HG03432 (cell line): ENCODE measurements at regions not wholly inside any gene's neighbourhood (a gene's known extent, or its start where the extent isn't known, plus 50 kb on each side); places are given as distances from the start of the nearest gene placed in this dataset.
A peak's percentile ranks its signal among the peaks of the same experiment; 100 is the strongest.
"Not testable (repeated sequence)": the region's sequence is repeated elsewhere in the genome, so short reads cannot be mapped to it uniquely, and the experiment has no call there.

Experiments used
- ATAC-seq: cut with Tn5 transposase; IDR thresholded peaks from one replicate; pipeline ENCODE4 v1.9.1; 2021; ENCODE audit warnings: mild to moderate bottlenecking, moderate library complexity; ENCODE audit not compliant: unreplicated experiment

DNA sequence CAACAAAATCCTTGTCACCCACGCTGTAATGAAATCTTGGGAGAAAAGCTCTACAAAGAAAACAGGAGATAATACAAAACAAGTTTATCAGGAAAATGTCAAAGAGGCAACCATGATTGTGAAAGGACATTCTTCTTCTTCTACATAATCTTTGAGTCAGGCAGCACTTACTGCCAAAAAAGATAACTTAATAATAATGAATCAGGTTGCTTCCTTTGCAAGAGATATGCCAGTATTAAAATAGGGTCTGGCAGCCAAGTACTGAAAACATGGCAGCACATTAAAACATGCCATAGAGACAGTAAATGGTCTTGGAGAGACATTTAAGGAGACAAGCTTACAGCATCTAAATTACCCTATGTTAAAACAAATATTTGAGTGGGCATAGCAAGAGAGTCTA lies 1573.4 kb downstream of the EFNA5 start:
- ATAC-seq, result no peak

DNA sequence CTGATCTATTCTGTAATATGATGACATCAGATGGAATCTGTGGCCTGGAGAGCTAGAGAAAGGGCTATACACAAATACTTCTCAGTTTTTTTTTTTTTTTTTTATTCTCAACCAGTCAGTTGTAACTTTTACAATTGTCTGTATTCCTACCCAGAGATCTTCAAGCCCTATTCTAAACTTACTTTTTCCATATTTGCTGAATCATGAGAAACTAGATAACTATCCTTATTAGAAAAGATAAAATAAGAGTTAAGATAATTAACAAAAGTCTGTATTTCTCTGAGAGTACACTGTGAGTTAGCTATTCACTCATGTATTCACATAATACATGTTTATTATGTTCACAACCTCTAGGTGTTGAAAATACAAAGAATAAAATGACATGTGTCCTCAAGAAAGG lies 1575.9 kb downstream of the EFNA5 start:
- ATAC-seq, result peak; percentile 10

DNA sequence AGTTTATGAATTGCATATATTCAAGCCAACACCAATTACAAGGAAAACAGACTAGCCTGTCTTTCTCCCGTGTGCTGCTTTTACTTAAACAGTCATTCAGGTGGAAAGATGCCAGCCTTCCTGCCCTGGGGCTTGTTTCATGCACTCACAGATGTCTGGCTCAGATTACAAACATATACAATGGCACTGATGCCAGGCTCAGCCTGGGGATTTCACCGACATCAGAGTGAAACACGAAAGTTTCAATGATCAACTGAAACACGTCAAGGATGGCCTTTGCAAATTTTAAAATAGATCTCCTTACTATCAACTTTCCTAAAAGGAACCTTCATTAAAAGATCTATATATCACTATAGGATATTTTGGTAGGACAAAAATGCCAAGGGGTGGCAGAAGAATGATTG lies 1576.5 kb downstream of the EFNA5 start:
- peak; percentile 64 for ATAC-seq

DNA sequence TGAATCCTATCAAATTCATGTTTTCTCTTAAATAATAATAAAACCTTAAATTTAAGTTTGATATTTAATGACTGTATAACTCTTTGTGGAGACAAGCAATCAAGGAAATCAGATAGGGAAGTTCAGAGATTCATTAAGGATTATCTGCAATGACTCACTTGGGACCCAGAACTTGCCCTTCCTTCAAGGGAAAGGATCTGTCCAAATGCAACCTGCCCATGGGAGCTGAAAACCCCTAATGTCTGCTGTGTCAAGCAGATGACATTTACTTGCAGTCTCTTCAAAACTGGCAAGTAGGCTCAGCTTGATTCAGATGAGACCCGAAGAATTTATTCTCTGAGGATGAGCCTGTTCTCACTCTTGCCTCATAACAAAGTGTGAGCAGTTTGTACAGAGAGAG lies 1577.6 kb downstream of the EFNA5 start:
- no peak for ATAC-seq

DNA sequence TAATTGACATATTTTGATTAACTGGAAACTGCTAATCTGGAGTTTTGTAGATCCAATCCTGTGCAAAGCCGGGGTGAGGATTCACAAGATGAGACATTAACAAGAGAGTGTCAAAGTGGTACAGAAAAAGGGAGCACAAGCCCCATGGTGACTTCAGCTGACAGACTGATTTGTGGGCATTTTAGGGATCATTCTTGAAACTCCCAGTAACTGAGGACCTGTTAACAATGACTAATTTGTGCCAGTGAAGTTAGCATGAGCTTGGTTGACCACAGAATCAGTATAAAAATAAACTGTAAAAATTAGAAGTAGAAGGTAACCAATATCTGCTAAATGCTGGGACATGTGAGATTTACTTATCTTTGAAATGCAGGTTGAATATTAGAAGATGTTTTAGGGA lies 1578.3 kb downstream of the EFNA5 start:
- ATAC-seq, result no peak

DNA sequence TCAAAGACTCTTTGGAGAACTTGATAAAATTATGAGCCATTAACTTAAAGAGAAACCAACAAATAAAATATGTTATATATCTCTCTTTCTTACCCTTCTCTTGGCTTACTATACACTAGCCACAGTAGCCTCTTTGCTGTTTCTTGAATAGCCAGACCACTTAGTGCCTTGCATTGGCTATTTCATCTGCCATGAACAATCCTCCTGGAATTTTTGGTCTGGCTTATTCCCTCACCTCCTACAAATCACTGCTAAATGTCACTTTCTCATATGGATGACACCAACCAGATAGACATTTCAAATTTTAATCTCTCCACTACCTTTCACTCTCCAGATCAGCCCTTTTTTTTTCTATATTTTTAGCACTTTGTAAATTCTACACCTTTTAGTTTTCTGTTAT lies 1581.7 kb downstream of the EFNA5 start:
- ATAC-seq, result no peak

DNA sequence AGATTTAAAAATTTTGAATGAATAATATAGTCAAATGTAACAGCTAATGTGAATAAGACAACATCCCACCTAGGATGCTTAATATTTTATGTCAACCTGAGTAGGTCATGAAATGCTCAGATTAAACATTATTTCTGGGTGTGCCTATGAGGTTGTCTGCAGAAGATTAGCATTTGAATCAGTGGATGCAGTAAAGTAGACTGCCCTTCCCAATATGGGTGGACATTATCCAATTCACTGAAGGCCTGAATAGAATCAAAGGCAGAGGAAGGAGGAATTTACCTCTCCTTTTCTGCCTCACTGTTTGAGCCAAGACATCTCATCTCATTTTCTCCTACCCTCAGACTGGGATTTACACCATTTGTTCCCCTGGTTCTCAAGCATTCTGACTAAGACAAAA lies 1582.3 kb downstream of the EFNA5 start:
- ATAC-seq, result no peak

DNA sequence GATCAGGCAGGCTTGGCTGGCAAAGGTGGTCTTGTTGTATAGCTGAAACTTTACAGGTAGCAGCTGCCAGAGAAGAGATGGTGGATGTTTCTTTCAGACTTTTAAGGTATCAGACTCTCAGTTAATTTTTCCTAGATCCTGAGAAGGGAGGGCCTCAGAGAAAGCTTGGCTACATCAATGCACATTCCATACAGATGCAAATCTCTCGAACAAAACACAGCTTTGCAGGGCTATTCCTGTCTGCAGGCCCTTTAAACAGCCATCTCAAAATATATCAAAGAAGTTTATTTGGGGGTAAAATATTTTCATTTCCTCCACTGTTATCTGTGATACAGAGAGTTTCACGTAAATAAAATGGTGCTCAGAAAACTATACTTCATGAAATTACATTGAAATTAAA lies 1584.4 kb downstream of the EFNA5 start:
- no peak for ATAC-seq

DNA sequence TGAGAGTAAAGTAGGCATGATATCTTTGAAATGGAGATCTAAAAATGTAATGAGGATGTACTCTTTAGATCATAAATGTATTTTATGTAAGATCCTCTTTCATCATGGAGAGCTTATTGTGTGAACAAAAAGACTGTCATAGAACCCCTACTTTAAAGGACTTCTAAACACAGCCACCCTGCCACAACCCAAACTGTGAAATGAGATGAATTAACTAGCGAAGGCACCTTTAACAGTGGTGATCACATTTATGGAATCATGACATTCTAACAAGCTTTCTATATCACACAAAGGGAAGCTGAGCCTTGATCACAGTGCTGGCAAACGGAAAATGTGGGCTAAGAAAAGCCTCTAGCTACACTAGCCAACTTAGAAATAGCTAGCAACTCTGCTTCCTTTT lies 1585.2 kb downstream of the EFNA5 start:
- ATAC-seq, result no peak

DNA sequence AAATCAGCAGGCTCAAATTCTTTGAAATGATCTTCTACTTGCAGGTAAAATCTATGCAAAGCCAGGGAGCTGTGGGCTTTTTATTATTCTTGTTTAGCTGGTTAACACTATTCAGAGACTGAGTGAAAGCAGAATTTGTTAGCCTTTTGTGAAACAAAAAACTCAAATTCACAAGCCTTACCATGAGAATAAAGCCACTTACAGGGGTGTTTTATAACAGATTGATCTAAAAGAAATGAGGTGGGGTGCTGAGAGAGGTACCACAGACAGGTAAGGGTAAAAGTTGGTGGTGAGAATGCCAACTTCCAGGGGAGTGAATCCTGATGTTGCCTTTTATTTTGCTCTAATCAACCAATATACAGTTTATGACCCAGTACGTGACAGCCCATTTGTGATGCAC lies 1585.6 kb downstream of the EFNA5 start:
- ATAC-seq, result no peak

DNA sequence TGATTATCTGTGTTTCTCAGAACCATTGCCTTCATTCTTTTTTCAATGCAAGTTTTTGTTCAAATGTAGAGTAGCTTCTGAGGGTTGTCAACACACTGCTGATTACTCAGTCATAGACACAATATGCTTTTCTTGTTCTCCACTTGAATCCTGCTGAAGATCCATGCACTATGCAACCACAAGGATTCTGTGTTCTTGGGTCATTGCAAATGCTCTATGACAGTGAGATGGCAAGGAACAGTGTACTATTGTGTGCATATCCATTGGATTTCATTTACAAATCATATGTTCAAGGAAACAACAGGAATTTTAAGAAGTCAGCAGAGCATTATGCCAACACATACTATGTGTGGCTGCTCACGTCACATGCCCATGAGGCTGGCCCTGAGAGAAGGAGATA lies 1590.2 kb downstream of the EFNA5 start:
- no peak for ATAC-seq

DNA sequence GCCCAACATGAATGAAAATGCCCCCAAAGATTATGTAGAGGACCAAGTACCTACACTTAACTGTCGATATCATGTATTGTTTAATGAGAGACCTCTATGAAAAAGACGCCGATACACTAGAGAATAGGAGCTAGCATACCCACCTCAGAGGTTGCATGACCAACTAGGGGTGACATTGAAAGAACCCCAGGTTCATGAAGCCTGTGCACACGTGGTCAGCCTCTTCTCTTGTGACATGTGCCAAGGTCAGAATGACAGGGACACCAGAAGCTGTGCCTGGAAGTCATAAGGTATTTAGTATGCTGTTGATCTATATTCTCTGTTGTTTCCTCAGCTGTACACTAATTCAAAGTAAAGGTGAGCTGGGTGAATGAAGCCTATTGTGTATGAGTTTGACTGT lies 1594.1 kb downstream of the EFNA5 start:
- no peak for ATAC-seq

DNA sequence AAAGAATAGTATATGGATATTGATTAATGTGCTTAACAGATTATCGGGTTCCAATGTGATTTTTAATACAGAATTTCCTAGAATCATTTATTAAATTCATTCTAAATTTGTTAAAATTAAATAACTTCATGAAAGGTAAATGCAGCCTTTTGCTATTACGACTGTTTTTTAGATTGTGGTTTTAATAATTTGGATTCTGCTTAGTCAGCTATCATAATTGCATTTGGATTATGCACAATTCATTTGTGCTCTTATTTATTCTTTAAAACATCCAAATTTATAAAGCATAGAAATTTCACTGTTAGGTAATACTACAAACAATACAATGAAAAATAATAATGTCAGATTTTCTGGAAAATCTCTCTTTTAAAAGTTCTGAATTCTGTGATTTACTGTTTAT lies 1598.5 kb downstream of the EFNA5 start:
- no peak for ATAC-seq

DNA sequence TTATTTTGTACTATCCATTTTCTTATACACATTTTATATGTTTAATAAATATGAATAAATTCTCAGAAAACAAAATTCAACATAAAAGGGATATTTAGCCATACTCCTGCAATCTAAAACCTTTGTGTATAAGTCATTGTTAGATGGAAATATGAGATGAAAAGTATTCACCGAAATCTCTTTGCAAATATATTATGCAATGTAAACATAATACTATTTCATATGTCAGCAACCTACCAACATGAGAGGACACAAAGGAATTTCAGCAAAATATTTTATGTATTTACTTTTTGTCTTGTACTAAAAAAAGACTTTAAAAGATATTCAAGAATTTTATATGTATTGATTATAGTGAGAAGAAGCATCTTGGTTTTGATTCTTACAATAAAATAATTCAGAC lies 1623.4 kb downstream of the EFNA5 start:
- ATAC-seq, result no peak

DNA sequence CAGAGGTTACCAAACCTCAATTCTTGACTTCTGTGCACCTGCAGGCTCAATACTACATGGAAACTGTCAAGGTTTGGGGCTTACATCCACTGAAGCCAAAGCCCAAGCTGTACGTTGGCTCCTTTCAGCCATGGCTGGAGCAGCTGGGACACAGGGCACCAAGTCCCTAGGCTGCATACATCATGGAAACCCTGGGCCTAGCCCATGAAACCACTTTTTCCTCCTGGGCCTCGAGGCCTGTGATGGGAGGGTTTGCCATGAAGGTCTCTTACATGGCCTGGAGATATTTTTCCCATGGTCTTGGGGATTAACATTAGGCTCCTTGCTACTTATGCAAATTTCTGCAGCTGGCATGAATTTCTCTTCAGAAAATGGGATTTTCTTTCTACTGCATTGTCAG lies 1638.7 kb downstream of the EFNA5 start:
- not testable (repeated sequence) for ATAC-seq

DNA sequence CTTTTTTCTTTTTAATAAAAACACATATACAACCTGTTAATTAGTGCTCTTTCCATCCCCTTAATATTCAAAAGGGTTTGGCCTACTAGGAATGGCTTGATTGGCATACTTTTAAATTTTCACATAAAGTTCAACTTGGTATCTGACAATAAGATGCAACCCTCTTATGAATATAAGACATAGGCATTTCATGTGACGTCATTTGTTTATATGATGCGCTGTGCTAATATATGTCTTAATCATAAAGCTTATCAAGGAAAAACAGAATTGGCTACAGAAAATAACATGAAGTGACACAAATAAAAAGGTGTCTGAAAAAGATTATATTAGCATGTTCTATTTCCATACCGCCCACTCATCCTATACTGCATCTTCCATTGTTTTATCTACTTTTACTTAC lies 1642.4 kb downstream of the EFNA5 start:
- ATAC-seq, result no peak

DNA sequence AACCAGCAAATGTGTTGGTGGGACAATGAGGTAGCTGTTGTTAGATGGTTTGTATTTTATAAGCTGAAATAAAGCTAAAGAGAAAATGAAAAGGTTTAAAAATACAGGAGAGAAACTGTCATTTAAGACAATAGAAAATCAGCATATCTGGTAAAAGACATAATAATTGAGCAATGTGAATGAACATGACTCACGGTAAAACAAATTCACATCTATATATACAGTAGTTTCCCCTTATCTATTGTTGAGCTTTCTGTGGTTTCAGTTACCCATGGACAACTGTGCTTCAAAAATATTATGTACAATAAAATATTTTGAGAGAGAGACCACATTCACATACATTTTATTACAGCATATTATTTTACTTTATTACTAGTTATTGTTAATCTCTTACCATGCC lies 1649.8 kb downstream of the EFNA5 start:
- no peak for ATAC-seq

DNA sequence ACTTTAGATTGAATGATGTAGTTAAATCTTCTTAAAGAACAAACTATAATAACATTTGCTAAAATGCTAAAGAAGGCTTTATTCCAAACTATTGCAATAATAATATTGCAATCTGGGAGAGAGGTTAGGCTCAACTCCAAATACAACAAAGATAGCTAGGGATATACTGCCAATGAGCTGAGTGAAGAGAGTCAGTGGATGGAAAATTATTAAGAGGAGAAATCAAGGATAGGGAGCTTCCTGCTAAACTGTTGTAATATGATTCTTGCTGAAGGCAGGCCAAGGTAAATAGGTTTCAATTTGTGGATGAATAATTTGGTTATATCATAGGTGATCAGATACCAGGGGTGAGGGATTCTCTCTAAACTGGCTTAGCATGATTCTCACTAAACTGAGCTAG lies 1651.5 kb downstream of the EFNA5 start:
- no peak for ATAC-seq

DNA sequence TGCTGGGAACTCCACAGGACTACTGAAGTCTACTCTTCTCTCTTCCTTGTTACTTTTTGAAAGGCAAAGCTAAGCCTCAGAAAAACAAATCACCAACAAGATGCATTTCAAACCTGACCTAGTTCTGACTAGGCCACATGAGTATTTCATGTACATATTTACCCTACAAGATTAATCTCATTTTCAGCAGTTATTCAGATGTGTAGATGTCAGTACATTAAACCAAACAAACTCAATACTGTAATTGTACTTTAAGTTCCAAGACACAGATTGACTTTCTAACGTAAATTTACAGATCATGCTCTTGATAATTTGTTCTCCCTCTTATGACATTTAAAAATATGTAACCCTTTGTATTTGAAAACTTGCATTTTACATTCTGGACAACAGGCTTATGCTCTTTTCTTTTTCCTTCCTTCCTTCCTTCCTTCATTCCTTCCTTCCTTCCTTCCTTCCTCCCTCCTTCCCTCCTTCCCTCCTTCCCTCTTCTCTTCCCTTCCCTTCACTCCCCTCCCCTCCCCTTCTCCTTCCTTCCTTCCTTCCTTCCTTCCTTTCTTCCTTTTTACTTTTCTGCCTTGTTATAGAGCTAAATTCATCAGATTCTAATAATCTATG lies 1653.4 kb downstream of the EFNA5 start:
- ATAC-seq, result no peak

DNA sequence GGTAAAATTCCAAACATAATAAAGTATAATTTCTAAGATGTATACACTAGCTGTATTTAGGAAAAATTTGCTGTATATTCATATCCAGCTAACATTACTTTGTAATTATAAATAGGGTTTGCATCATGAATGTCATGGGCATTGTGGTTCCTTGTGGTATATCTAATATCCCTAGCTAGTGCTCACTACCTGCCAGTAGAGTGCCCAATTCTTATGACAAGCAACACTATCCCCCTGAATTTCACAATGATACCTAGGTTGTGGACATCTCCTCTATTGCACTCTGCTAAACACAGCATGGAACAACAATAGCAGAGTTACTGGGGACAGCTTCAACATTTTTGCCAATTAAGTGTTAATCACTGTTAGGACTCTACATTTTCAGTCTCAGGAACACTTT lies 1656.5 kb downstream of the EFNA5 start:
- ATAC-seq, result no peak

DNA sequence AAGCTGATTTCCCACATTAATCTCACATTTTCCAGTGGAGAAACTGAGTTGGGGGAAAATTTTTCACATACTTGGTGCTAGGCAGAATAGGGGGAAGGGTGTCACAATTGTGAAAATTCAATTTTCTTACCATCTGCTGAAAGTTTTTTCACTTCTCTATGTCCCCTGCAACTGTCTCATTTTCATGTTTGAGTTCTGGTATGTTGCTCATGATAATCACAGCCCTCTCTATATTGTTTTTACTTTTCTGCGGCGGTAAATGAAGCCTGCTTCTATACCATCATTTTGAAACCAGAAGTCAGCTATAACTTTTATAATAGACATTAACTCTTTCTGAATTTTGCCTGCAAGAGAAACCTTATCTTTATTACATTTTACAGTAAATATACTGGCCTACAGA lies 1664.5 kb downstream of the EFNA5 start:
- ATAC-seq, result no peak

DNA sequence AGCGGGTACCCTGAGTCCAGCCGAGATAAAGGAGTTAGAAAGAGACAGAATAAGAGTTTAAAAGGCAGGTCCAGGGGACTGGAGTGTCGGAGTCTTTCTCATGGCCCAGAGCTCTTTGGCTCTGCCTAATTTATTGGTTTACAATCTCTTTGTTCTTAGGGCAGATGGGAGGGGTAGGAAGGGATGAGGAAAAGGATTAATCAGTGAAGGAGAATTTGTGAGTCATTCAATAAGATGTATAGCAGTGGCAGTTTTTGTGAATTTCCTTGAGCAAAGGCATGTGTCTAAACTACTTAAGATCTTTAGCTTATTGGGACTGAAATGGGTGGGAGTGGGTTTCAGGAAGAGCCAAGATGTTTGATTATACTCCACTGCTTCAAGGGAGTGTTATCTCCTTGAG lies 1671.7 kb downstream of the EFNA5 start:
- not testable (repeated sequence) for ATAC-seq

DNA sequence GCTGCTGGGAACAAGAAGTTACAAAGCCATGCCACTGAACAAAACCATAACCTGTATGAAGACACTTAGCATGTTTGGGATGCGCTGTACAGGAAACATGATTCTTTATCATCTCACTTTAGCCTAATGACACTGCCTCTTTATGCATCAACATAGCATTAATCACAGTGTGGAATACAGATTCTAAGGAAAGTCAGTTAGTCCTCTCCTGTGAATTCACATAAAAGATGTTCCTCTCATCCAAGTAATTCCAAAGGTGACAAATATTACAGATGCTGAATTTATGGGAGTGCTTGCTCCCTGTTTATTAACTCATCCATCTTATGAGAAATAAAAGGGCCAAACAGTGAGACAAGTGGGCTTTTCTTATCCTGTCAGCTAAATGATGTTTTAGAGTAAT lies 1677.7 kb downstream of the EFNA5 start:
- ATAC-seq, result no peak

DNA sequence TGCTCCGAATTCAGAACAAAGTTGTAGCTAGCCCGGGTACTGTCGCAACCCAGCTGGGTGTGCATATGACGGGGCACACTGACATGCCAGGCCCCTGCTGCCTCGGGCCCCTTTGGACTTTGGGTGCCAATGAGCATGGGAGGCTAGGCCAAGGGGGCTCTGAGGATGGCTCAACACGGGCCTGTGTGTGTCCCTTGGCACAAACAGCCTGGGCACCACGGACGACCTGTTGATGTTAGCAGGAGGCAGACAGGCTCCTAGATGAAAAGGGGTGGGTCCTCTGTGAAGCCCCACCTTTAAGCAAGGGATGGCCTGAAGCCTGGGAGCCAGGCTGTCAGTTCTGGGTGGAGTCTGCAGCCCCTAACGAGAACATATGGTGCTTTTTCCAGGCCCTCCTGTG lies 1688.2 kb downstream of the EFNA5 start:
- ATAC-seq, result no peak
